ENCODE measurements at regions not wholly inside any gene's neighbourhood (a gene's known extent, or its start where the extent isn't known, plus 50 kb on each side); places are given as distances from the start of the nearest gene placed in this dataset.

GRCh38 chr6:150722614-150723344 lies 123.1 kb downstream of the PLEKHG1 start:
- peaks cover 12% of the 10 kb centered on the region for H3K27me3 Mint-ChIP-seq (ENCODE audit: insufficient read depth, unreplicated experiment)
- no peak overlapping the region for H3K27ac Mint-ChIP-seq (ENCODE audit: low read depth, unreplicated experiment)
- ChIA-PET POLR2A (no interaction called here), CTCF (interaction anchor here (0.9 kb wide), 1 partner anchor 12 kb away, joined by 3 read pairs; no protein-coding TSS in a partner anchor)
- H3K36me3 Mint-ChIP-seq (ENCODE audit: insufficient read depth, unreplicated experiment), result no peaks in the 10 kb centered on the region
- no peak for DNase-seq (ENCODE audit: unreplicated experiment)
- TF ChIP-seq, protein P1, sequence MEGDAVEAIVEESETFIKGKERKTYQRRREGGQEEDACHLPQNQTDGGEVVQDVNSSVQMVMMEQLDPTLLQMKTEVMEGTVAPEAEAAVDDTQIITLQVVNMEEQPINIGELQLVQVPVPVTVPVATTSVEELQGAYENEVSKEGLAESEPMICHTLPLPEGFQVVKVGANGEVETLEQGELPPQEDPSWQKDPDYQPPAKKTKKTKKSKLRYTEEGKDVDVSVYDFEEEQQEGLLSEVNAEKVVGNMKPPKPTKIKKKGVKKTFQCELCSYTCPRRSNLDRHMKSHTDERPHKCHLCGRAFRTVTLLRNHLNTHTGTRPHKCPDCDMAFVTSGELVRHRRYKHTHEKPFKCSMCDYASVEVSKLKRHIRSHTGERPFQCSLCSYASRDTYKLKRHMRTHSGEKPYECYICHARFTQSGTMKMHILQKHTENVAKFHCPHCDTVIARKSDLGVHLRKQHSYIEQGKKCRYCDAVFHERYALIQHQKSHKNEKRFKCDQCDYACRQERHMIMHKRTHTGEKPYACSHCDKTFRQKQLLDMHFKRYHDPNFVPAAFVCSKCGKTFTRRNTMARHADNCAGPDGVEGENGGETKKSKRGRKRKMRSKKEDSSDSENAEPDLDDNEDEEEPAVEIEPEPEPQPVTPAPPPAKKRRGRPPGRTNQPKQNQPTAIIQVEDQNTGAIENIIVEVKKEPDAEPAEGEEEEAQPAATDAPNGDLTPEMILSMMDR (IDR thresholded peaks at IDR 0.05; ENCODE audit: unreplicated experiment), result no peak
- peaks cover 5% of the 10 kb centered on the region for H3K4me1 Mint-ChIP-seq (ENCODE audit: insufficient read depth, unreplicated experiment)
- H3K4me3 Mint-ChIP-seq (ENCODE audit: unreplicated experiment), result no peak overlapping the region
- intact Hi-C loops (cut with micrococcal nuclease), result no loop called here
- BruUV-seq (replicated peaks), result no TSS peak
- H3K9me3 Mint-ChIP-seq (ENCODE audit: unreplicated experiment), result no peaks in the 10 kb centered on the region

DNA sequence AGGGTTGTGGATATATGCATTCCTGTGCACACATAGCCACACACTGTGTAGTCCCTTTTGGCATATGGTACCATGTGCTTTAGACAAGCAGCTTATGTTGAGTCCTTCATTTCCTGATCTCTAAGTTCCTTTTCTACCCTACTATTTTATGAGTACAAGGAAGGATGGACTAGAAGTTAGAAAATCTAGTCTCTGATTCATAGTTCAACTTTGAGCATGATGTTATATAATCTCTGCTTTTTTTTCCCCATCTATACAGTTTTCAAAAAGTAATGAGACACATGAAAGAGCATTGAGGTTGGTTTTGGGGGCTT lies 123.6 kb downstream of the PLEKHG1 start:
- Mint-ChIP-seq H3K27me3 (ENCODE audit: insufficient read depth, unreplicated experiment) (peaks cover 12% of the 10 kb centered on the region), H3K27ac (ENCODE audit: low read depth, unreplicated experiment) (no peak overlapping the region), H3K9me3 (ENCODE audit: unreplicated experiment) (no peaks in the 10 kb centered on the region), H3K4me3 (ENCODE audit: unreplicated experiment) (no peak overlapping the region), H3K4me1 (ENCODE audit: insufficient read depth, unreplicated experiment) (peaks cover 5% of the 10 kb centered on the region), H3K36me3 (ENCODE audit: insufficient read depth, unreplicated experiment) (no peaks in the 10 kb centered on the region)
- no TSS peak for BruUV-seq (replicated peaks)
- DNase-seq (ENCODE audit: unreplicated experiment), result no peak
- intact Hi-C loops (cut with micrococcal nuclease), result no loop called here
- CTCF ChIA-PET, result no interaction called here
- POLR2A ChIA-PET, result no interaction called here
- TF ChIP-seq, protein P1 (IDR thresholded peaks at IDR 0.05; ENCODE audit: unreplicated experiment), result no peak

GRCh38 chr6:150723857-150724256 lies 124.2 kb downstream of the PLEKHG1 start:
- TF ChIP-seq, protein P1 (IDR thresholded peaks at IDR 0.05; ENCODE audit: unreplicated experiment), result no peak
- H3K9me3 Mint-ChIP-seq (ENCODE audit: unreplicated experiment), result no peaks in the 10 kb centered on the region
- CTCF ChIA-PET, result no interaction called here
- H3K27me3 Mint-ChIP-seq (ENCODE audit: insufficient read depth, unreplicated experiment), result peaks cover 12% of the 10 kb centered on the region
- DNase-seq (ENCODE audit: unreplicated experiment), result peak; percentile 22
- no peak overlapping the region for H3K4me3 Mint-ChIP-seq (ENCODE audit: unreplicated experiment)
- POLR2A ChIA-PET, result interaction anchor here (0.6 kb wide), 1 partner anchor 98 kb away, joined by 3 read pairs; no protein-coding TSS in a partner anchor
- intact Hi-C loops (cut with micrococcal nuclease), result no loop called here
- peaks cover 5% of the 10 kb centered on the region for H3K4me1 Mint-ChIP-seq (ENCODE audit: insufficient read depth, unreplicated experiment)
- no peaks in the 10 kb centered on the region for H3K36me3 Mint-ChIP-seq (ENCODE audit: insufficient read depth, unreplicated experiment)
- no peak overlapping the region for H3K27ac Mint-ChIP-seq (ENCODE audit: low read depth, unreplicated experiment)
- no TSS peak for BruUV-seq (replicated peaks)

GRCh38 chr6:150725795-150726194 lies 126.1 kb downstream of the PLEKHG1 start:
- TF ChIP-seq, protein P1 (IDR thresholded peaks at IDR 0.05; ENCODE audit: unreplicated experiment), result no peak
- intact Hi-C loops (cut with micrococcal nuclease), result no loop called here
- no peaks in the 10 kb centered on the region for H3K36me3 Mint-ChIP-seq (ENCODE audit: insufficient read depth, unreplicated experiment)
- no peaks in the 10 kb centered on the region for H3K9me3 Mint-ChIP-seq (ENCODE audit: unreplicated experiment)
- CTCF ChIA-PET, result interaction anchor here (0.6 to 0.8 kb wide), 2 partner anchors 57 to 332 kb away, joined by 3 to 4 read pairs; no protein-coding TSS in a partner anchor
- no TSS peak for BruUV-seq (replicated peaks)
- no peak overlapping the region for H3K4me3 Mint-ChIP-seq (ENCODE audit: unreplicated experiment)
- POLR2A ChIA-PET, result no interaction called here
- H3K4me1 Mint-ChIP-seq (ENCODE audit: insufficient read depth, unreplicated experiment), result peaks cover 5% of the 10 kb centered on the region
- no peak overlapping the region for H3K27ac Mint-ChIP-seq (ENCODE audit: low read depth, unreplicated experiment)
- peaks cover 5% of the 10 kb centered on the region for H3K27me3 Mint-ChIP-seq (ENCODE audit: insufficient read depth, unreplicated experiment)
- no peak for DNase-seq (ENCODE audit: unreplicated experiment)
